H9 (cell line): ENCODE measurements at regions not wholly inside any gene's neighbourhood (a gene's known extent, or its start where the extent isn't known, plus 50 kb on each side); places are given as distances from the start of the nearest gene placed in this dataset.

Source experiments
- DNase-seq: peaks from one replicate; pipeline ENCODE4 v3.0.0-alpha.2; 2017
- H2AFZ ChIP-seq: one replicate; pipeline ENCODE4 v1.6.1; 2013; ENCODE audit warnings: mild to moderate bottlenecking, low read length, control low read depth, moderate library complexity
- H2AK5ac ChIP-seq: 2 replicates; pipeline ENCODE4 v1.6.1; 2013; ENCODE audit warnings: low read length, control low read depth, mixed read lengths; ENCODE audit not compliant: insufficient read length
- H2BK120ac ChIP-seq: one replicate; pipeline ENCODE4 v1.6.1; 2013; ENCODE audit warnings: low read depth, mild to moderate bottlenecking, low read length, control low read depth, inconsistent platforms; ENCODE audit not compliant: poor library complexity, severe bottlenecking
- H2BK12ac ChIP-seq: 2 replicates; pipeline ENCODE4 v1.6.1; 2013; ENCODE audit warnings: low read length, control low read depth, mixed read lengths, low read depth; ENCODE audit not compliant: insufficient read length
- H2BK15ac ChIP-seq: 2 replicates; pipeline ENCODE4 v1.6.1; 2013; ENCODE audit warnings: low read depth, low read length, control low read depth
- H2BK20ac ChIP-seq: one replicate; pipeline ENCODE4 v1.6.1; 2013; ENCODE audit warnings: low read depth, mild to moderate bottlenecking, low read length, control low read depth, inconsistent platforms; ENCODE audit not compliant: poor library complexity, severe bottlenecking
- H2BK5ac ChIP-seq: 2 replicates; pipeline ENCODE4 v1.6.1; 2013; ENCODE audit warnings: low read length, control low read depth, mixed read lengths; ENCODE audit not compliant: insufficient read length
- H3K14ac ChIP-seq: 2 replicates; pipeline ENCODE4 v1.6.1; 2013; ENCODE audit warnings: low read length, control low read depth; ENCODE audit not compliant: insufficient read depth
- H3K18ac ChIP-seq: 2 replicates; pipeline ENCODE4 v1.6.1; 2013; ENCODE audit warnings: low read depth, mild to moderate bottlenecking, mixed read lengths, low read length, control low read depth; ENCODE audit not compliant: insufficient read length
- H3K23ac ChIP-seq: 2 replicates; pipeline ENCODE4 v1.6.1; 2013; ENCODE audit warnings: low read length, control low read depth, mixed read lengths, low read depth; ENCODE audit not compliant: insufficient read length
- H3K23me2 ChIP-seq: 2 replicates; pipeline ENCODE4 v1.6.1; 2013; ENCODE audit warnings: low read depth, mild to moderate bottlenecking, mixed read lengths, low read length, control low read depth; ENCODE audit not compliant: insufficient read length, poor library complexity, severe bottlenecking
- H3K27ac ChIP-seq: 2 replicates; pipeline ENCODE4 v1.5.1; 2013; ENCODE audit warnings: low read length, control low read depth, mixed read lengths, low read depth; ENCODE audit not compliant: insufficient read length
- H3K27me3 ChIP-seq: 2 replicates; pipeline ENCODE4 v1.6.1; 2013; ENCODE audit warnings: low read length, control low read depth, inconsistent platforms; ENCODE audit not compliant: insufficient read depth
- H3K4ac ChIP-seq: 2 replicates; pipeline ENCODE4 v1.6.1; 2013; ENCODE audit warnings: low read depth, mild to moderate bottlenecking, control low read depth, inconsistent platforms, low read length, moderate library complexity
- H3K4me1 ChIP-seq: 2 replicates; pipeline ENCODE4 v1.6.1; 2013; ENCODE audit warnings: low read length, control low read depth, inconsistent platforms; ENCODE audit not compliant: insufficient read depth
- H3K4me2 ChIP-seq: 2 replicates; pipeline ENCODE4 v1.6.1; 2013; ENCODE audit warnings: low read length, control low read depth, mixed read lengths; ENCODE audit not compliant: insufficient read length, insufficient read depth
- H3K56ac ChIP-seq: 2 replicates; pipeline ENCODE4 v1.6.1; 2013; ENCODE audit warnings: low read depth, mild to moderate bottlenecking, mixed read lengths, low read length, control low read depth; ENCODE audit not compliant: insufficient read length
- H3K79me1 ChIP-seq: 2 replicates; pipeline ENCODE4 v1.6.1; 2013; ENCODE audit warnings: low read depth, mild to moderate bottlenecking, moderate library complexity, low read length, control low read depth, inconsistent platforms; ENCODE audit not compliant: insufficient read depth, poor library complexity, severe bottlenecking
- H3K79me2 ChIP-seq: 2 replicates; pipeline ENCODE4 v1.6.1; 2013; ENCODE audit warnings: low read length, control low read depth, inconsistent platforms; ENCODE audit not compliant: insufficient read depth
- H3K9ac ChIP-seq: 2 replicates; pipeline ENCODE4 v1.6.1; 2013; ENCODE audit warnings: low read length, control low read depth, mixed read lengths; ENCODE audit not compliant: insufficient read length; ENCODE audit errors: extremely low read depth
- H3K9me3 ChIP-seq: one replicate; pipeline ENCODE4 v1.6.1; 2013; ENCODE audit warnings: low read depth, low read length, inconsistent platforms; ENCODE audit not compliant: control insufficient read depth
- H3T11ph ChIP-seq: one replicate; pipeline ENCODE4 v1.6.1; 2013; ENCODE audit warnings: mild to moderate bottlenecking, low read length, control low read depth, inconsistent platforms
- H4K20me1 ChIP-seq: one replicate; pipeline ENCODE4 v1.6.1; 2013; ENCODE audit not compliant: control insufficient read depth, insufficient read length, insufficient read depth
- H4K5ac ChIP-seq: 2 replicates; pipeline ENCODE4 v1.6.1; 2013; ENCODE audit warnings: low read depth, mild to moderate bottlenecking, mixed read lengths, low read length, control low read depth; ENCODE audit not compliant: insufficient read length
- H4K8ac ChIP-seq: replicated peaks from 2 replicates; pipeline ENCODE4 v1.6.1; 2013; ENCODE audit warnings: low read length, control low read depth, mixed read lengths, low read depth; ENCODE audit not compliant: insufficient read length
- H4K91ac ChIP-seq: 2 replicates; pipeline ENCODE4 v1.6.1; 2013; ENCODE audit warnings: low read depth, mild to moderate bottlenecking, moderate library complexity, mixed read lengths, low read length, control low read depth; ENCODE audit not compliant: insufficient read length
- H3K27ac Mint-ChIP-seq, 3 experiments: 2 replicates in 2 of 3; 3 replicates in 1 of 3; pipeline ENCODE4 v1.8.0; 2020 to 2021; ENCODE audit warnings: mixed read lengths in 3 of 3, mild to moderate bottlenecking in 1 of 3, moderate library complexity in 1 of 3
- H3K27me3 Mint-ChIP-seq: 2 replicates; pipeline ENCODE4 v1.8.0; 2021; ENCODE audit warnings: low read depth, mild to moderate bottlenecking, moderate library complexity, mixed read lengths
- H3K36me3 Mint-ChIP-seq, 3 experiments: 2 replicates in 2 of 3; 3 replicates in 1 of 3; pipeline ENCODE4 v1.8.0; 2020 to 2021; ENCODE audit warnings: low read depth in 3 of 3, mixed read lengths in 3 of 3; ENCODE audit not compliant: insufficient read depth in 1 of 3
- H3K4me1 Mint-ChIP-seq, 2 experiments: 2 replicates each; pipeline ENCODE4 v1.8.0; 2020; ENCODE audit warnings: mixed read lengths in 2 of 2
- H3K4me3 Mint-ChIP-seq, 2 experiments: 2 replicates in 1 of 2; 3 replicates in 1 of 2; pipeline ENCODE4 v1.8.0; 2020 to 2021; ENCODE audit warnings: mild to moderate bottlenecking in 2 of 2, mixed read lengths in 2 of 2, moderate library complexity in 1 of 2
- H3K9me3 Mint-ChIP-seq, 2 experiments: 2 replicates in 1 of 2; 3 replicates in 1 of 2; pipeline ENCODE4 v1.8.0; 2020; ENCODE audit warnings: mild to moderate bottlenecking in 2 of 2, mixed read lengths in 2 of 2, moderate library complexity in 1 of 2
- CTCF ChIP-seq: fragments of 200-600 bp; sonication (generic); conservative IDR thresholded peaks from 3 replicates; pipeline ENCODE4 v1.8.0; 2021; ENCODE audit warnings: antibody characterized with exemption, mild to moderate bottlenecking
- WGBS: extraction: QIAGEN DNeasy Blood & Tissue Kit; methylation state at CpG from one replicate; pipeline ENCODE4 v1.1.7; 2013; ENCODE audit warnings: missing lambda C conversion rate, low lambda C conversion rate, mixed read lengths; ENCODE audit not compliant: insufficient read length; ENCODE audit errors: extremely low coverage; 5-methylcytosine and 5-hydroxymethylcytosine counted together

- Mint-ChIP-seq H3K27me3 (no peaks in the 10 kb centered on the region), H3K36me3 (no peaks in the 10 kb centered on the region), H3K4me1 (no peaks in the 10 kb centered on the region), H3K9me3 (no peaks in the 10 kb centered on the region), H3K4me3 (no peak overlapping the region), H3K27ac (no peak overlapping the region)
- no CpG with 5 or more reads among the region's 1 CpG for WGBS
- Histone ChIP-seq H3K4me2 (no peak overlapping the region), H4K20me1 (no peaks in the 10 kb centered on the region), H2BK12ac (no peak overlapping the region), H4K5ac (no peak overlapping the region), H2BK15ac (no peak overlapping the region), H2AK5ac (no peak overlapping the region), H3K9me3 (no peaks in the 10 kb centered on the region), H3T11ph (no peak overlapping the region), H2BK120ac (no peak overlapping the region), H2BK20ac (no peak overlapping the region), H3K9ac (no peak overlapping the region), H4K8ac (no peak overlapping the region), H3K4ac (no peak overlapping the region), H3K18ac (no peak overlapping the region), H3K4me1 (no peaks in the 10 kb centered on the region), H3K56ac (no peak overlapping the region), H3K27me3 (no peaks in the 10 kb centered on the region), H2AFZ (no peak overlapping the region), H2BK5ac (no peak overlapping the region), H3K14ac (no peak overlapping the region), H3K23me2 (no peaks in the 10 kb centered on the region), H3K23ac (no peak overlapping the region), H3K79me2 (no peaks in the 10 kb centered on the region), H3K27ac (no peak overlapping the region), H4K91ac (no peak overlapping the region), H3K79me1 (no peaks in the 10 kb centered on the region)
- TF ChIP-seq CTCF: no peak
- no peak for DNase-seq
Observed at GRCh38 chr2:52970642-52971041, 797.0 kb upstream of the CHAC2 start.
